Stimulated activated naive CD8-positive, alpha-beta T cell treated with anti-CD3 and anti-CD28 coated beads, Interleukin-15, Interleukin-2, amounts not matched to agents 100 ng/mL and 50 ng/mL, for 24 hours (primary cell): ENCODE measurements at regions not wholly inside any gene's neighbourhood (a gene's known extent, or its start where the extent isn't known, plus 50 kb on each side); places are given as distances from the start of the nearest gene placed in this dataset.
"Not testable (repeated sequence)": the region's sequence is repeated elsewhere in the genome, so short reads cannot be mapped to it uniquely, and the experiment has no call there.

ENCODE experiments used
- H3K27ac Mint-ChIP-seq: one replicate; pipeline ENCODE4 v1.8.0; 2021; ENCODE audit warnings: mild to moderate bottlenecking, mixed read lengths
- H3K27me3 Mint-ChIP-seq: one replicate; pipeline ENCODE4 v1.8.0; 2021; ENCODE audit warnings: mixed read lengths
- H3K36me3 Mint-ChIP-seq: one replicate; pipeline ENCODE4 v1.8.0; 2021; ENCODE audit warnings: low read depth, mixed read lengths
- H3K4me1 Mint-ChIP-seq: one replicate; pipeline ENCODE4 v1.8.0; 2021; ENCODE audit warnings: low read depth, mixed read lengths
- H3K4me3 Mint-ChIP-seq: one replicate; pipeline ENCODE4 v1.8.0; 2021; ENCODE audit warnings: mild to moderate bottlenecking, mixed read lengths
- H3K9me3 Mint-ChIP-seq: one replicate; pipeline ENCODE4 v1.8.0; 2021; ENCODE audit warnings: mixed read lengths

- Mint-ChIP-seq H3K4me1 (no peaks in the 10 kb centered on the region), H3K4me3 (no peak overlapping the region), H3K27ac (no peak overlapping the region), H3K27me3 (peaks cover 3% of the 10 kb centered on the region), H3K9me3 (no peaks in the 10 kb centered on the region), H3K36me3 (no peaks in the 10 kb centered on the region)
Observed at GRCh38 chr20:56689318-56689717, 60.2 kb downstream of the TFAP2C start.

GRCh38 chr20:56689852-56690485 is 60.9 kb downstream of the TFAP2C start:
- Mint-ChIP-seq H3K27ac (no peak overlapping the region), H3K36me3 (no peaks in the 10 kb centered on the region), H3K4me3 (no peak overlapping the region), H3K9me3 (no peaks in the 10 kb centered on the region), H3K27me3 (peaks cover 3% of the 10 kb centered on the region), H3K4me1 (no peaks in the 10 kb centered on the region)

- H3K27me3 Mint-ChIP-seq = peaks cover 3% of the 10 kb centered on the region
- no peaks in the 10 kb centered on the region for H3K4me1 Mint-ChIP-seq
- H3K27ac Mint-ChIP-seq = no peak overlapping the region
- no peaks in the 10 kb centered on the region for H3K9me3 Mint-ChIP-seq
- H3K36me3 Mint-ChIP-seq = no peaks in the 10 kb centered on the region
- no peak overlapping the region for H3K4me3 Mint-ChIP-seq
Observed at GRCh38 chr20:56690531-56691175, 61.5 kb downstream of the TFAP2C start.

DNA sequence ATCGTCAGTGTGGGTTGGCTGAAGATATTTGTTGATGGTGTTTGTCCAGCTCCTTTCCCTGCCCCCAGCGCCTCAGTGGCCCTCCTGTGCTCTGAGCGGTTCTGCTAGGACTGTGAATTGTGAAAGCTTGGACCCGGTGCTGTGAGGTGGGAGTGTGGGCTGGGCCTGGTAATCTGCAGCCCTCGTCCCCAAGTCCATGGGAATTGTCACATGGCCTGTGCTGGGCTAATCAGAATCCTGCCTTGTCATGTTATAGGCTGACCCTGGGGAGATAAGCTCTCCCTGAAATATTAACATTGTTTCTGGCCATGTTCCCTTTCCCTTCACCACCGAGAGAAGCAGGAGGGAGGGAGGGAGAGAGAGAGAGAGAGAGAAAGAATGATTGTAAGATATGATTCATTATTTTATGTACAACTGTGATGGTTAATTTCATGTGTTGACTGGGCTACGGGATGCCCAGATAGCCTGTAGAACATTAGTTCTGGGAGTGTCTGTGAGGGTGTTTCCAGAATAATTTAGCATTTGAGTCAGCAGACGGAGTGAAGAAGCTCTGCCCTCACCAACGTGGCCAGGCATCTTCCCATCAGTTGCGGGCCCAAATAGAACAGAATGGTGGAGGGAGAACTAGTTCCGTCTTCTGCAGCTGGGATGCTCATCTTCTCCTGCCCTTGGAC is 62.4 kb downstream of the TFAP2C start:
- H3K4me1 Mint-ChIP-seq = no peaks in the 10 kb centered on the region
- H3K36me3 Mint-ChIP-seq = no peaks in the 10 kb centered on the region
- H3K9me3 Mint-ChIP-seq = no peaks in the 10 kb centered on the region
- H3K4me3 Mint-ChIP-seq = no peak overlapping the region
- H3K27me3 Mint-ChIP-seq = peaks cover 3% of the 10 kb centered on the region
- H3K27ac Mint-ChIP-seq = no peak overlapping the region

DNA sequence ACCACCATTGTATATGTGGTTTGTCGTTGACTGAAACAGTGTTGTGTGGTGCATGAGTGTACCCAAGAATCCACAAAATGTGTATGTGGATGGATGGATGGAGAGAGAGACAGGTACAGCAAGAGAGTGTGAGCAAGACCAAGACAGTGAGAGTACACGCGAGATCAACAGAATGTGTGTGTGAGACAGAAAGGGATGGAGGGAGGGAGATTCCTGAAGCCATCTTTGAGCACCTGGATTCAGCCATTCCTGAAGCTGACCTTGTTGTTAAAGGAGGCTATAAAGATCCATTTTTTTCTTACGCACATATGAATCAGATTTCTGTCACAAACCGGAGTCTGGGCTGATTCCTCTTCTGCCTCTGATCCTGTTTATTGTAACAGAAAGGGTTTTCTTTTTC is 64.1 kb downstream of the TFAP2C start:
- Mint-ChIP-seq H3K27me3 (peaks cover 3% of the 10 kb centered on the region), H3K27ac (no peak overlapping the region), H3K4me3 (no peak overlapping the region), H3K36me3 (no peaks in the 10 kb centered on the region), H3K9me3 (no peaks in the 10 kb centered on the region), H3K4me1 (no peaks in the 10 kb centered on the region)

DNA sequence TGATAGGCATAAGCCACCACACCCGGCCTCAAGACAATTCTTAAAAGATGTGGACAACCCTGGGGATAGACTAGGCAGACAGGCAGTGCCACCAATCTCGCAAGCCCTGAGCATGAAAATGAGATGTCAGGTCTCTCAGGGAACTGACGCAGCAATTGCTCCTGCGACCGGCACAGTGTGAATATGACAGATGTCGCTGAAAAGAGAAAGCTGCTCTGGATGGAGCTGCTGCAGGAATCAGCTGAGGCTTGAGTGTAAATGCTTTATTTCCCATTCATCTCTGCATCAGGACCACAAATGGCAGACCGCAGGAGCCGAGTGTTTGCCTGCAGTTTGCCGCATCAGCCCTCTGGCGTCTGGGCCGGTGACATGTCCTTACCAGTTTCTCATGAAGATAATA is 68.4 kb downstream of the TFAP2C start:
- no peaks in the 10 kb centered on the region for H3K27me3 Mint-ChIP-seq

GRCh38 chr20:56698297-56698696 is 69.2 kb downstream of the TFAP2C start:
- Mint-ChIP-seq H3K9me3 (no peaks in the 10 kb centered on the region), H3K36me3 (no peaks in the 10 kb centered on the region), H3K27ac (no peak overlapping the region), H3K4me3 (no peak overlapping the region), H3K4me1 (no peaks in the 10 kb centered on the region), H3K27me3 (no peaks in the 10 kb centered on the region)

More for the DNA sequence above, 68.4 kb downstream of the TFAP2C start:
- Mint-ChIP-seq H3K4me1 (no peaks in the 10 kb centered on the region), H3K4me3 (no peak overlapping the region), H3K27ac (no peak overlapping the region), H3K36me3 (no peaks in the 10 kb centered on the region), H3K9me3 (no peaks in the 10 kb centered on the region)

DNA sequence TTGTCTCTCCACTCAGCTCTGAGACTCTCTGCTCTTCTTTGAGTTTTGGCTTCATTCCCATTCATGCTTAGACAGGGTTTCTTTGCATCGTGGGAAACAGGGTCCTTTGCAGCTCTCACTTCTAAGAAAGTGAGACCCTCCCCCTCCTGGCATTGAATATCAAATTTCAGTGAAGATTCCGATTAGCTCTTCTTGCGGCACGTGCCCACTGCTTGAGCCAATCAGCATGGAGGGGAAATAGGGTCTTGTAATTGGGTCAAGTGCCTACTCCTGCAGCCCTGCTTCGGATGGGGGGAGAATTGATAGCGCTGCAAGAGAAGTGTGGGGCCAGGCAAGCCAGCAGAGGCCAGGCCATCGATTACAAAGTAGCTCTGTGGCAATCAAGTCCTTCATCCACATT is 69.6 kb downstream of the TFAP2C start:
- H3K4me3 Mint-ChIP-seq = no peak overlapping the region
- H3K27me3 Mint-ChIP-seq = no peaks in the 10 kb centered on the region

DNA sequence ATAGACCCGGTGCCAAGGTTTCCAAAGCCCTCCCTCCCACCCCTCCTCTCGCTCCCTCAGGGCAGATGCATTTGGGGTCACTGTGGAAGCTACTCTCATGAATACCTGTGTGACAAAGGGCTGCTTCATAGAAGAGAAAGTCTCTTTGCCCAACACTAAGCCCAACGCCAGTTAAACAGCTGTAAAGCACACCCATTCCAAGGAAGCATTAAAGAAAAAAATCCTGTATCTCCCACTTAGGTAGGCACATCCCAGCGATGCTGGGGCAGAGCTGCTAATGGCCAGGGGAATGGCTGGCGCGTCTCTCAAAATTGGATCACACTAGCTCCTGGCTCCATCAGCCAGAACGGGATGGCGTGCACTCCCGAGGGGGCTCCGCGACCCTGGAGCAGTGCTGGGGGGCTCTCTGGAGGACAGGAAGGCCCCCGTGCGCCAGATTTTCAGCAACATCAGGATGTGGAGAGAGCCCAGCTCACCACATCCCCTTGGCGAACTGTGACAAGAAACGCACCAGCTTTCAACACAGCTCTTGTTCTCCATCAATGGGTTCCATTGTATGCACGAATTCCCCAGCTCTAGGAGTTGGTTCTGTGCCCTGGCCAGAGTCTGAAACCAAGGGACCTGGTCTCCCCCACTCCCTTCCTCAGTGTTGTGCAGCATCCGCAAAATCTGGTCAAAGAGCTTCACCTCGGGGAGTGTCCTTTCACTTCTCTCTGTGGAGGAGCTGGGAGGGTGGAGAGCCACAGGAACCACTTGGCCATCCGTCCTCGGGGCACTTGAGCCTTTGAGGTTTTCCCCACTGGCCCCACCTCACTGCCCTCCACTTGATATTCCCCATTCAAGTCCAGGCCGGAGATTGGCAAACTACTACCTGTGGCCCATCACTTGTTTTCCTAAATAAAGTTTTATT is 74.1 kb downstream of the TFAP2C start:
- no peaks in the 10 kb centered on the region for H3K36me3 Mint-ChIP-seq
- H3K27ac Mint-ChIP-seq = no peak overlapping the region
- H3K9me3 Mint-ChIP-seq = peaks cover 4% of the 10 kb centered on the region
- H3K27me3 Mint-ChIP-seq = no peaks in the 10 kb centered on the region
- no peak overlapping the region for H3K4me3 Mint-ChIP-seq
- H3K4me1 Mint-ChIP-seq = no peaks in the 10 kb centered on the region

More for the DNA sequence above, 69.6 kb downstream of the TFAP2C start:
- no peaks in the 10 kb centered on the region for H3K4me1 Mint-ChIP-seq
- no peaks in the 10 kb centered on the region for H3K36me3 Mint-ChIP-seq
- H3K9me3 Mint-ChIP-seq = no peaks in the 10 kb centered on the region
- no peak overlapping the region for H3K27ac Mint-ChIP-seq

DNA sequence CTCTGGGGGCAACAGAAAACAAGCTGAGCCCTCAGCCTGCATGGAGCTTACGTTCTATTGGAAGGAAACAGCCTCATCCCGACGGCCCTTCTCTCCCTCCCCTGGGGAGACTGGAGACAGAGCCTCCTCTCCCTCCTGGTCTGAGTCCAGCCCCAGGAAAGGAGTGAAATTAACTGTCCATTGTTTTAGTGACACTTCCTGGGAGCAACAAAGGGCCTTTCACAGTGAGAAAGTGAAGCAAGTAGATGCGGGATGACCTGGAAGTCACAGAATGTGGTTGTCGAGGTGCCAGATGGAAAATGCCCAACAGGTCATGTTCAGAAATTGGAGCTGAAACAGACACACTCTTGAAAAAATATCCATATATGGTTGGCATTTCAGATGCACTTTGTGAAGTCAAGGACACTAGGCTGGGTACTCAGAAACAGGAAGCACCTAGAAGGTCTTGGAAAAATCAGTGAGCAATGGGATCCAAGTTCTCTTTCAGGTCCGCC is 77.8 kb downstream of the TFAP2C start:
- H3K9me3 Mint-ChIP-seq = peaks cover 4% of the 10 kb centered on the region
- no peak overlapping the region for H3K4me3 Mint-ChIP-seq
- H3K27me3 Mint-ChIP-seq = no peaks in the 10 kb centered on the region
- H3K36me3 Mint-ChIP-seq = no peaks in the 10 kb centered on the region
- no peaks in the 10 kb centered on the region for H3K4me1 Mint-ChIP-seq
- no peak overlapping the region for H3K27ac Mint-ChIP-seq

GRCh38 chr20:56708991-56709390 is 79.9 kb downstream of the TFAP2C start:
- H3K27me3 Mint-ChIP-seq = no peaks in the 10 kb centered on the region

GRCh38 chr20:56710125-56710524 is 81.0 kb downstream of the TFAP2C start:
- Mint-ChIP-seq H3K4me3 (no peak overlapping the region), H3K4me1 (no peaks in the 10 kb centered on the region), H3K27me3 (no peaks in the 10 kb centered on the region), H3K36me3 (no peaks in the 10 kb centered on the region), H3K27ac (no peak overlapping the region), H3K9me3 (no peaks in the 10 kb centered on the region)

More at GRCh38 chr20:56708991-56709390, 79.9 kb downstream of the TFAP2C start:
- no peaks in the 10 kb centered on the region for H3K36me3 Mint-ChIP-seq
- H3K4me1 Mint-ChIP-seq = no peaks in the 10 kb centered on the region
- H3K9me3 Mint-ChIP-seq = peaks cover 4% of the 10 kb centered on the region
- no peak overlapping the region for H3K27ac Mint-ChIP-seq
- no peak overlapping the region for H3K4me3 Mint-ChIP-seq

DNA sequence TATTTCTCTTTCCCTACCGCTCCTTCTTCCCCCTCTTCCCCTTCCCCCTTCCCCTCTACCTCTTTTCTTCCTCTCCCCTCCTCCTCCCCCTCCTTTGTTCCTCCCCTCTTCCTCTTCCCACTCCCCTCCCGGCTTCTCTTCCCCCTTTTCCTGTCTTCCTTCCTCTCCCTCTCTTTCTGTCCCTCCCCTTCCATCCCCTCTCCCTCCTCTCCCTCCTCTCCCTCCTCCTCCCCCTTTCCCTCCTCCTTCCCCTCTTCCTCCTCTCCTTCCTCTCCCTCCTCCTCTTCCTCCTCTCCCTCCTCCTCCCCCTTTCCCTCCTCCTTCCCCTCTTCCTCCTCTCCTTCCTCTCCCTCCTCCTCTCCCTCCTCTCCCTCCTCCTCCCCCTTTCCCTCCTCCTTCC is 81.5 kb downstream of the TFAP2C start:
- not testable (repeated sequence) for H3K4me1 Mint-ChIP-seq

GRCh38 chr20:56711018-56711417 is 81.9 kb downstream of the TFAP2C start:
- Mint-ChIP-seq H3K4me1 (no peaks in the 10 kb centered on the region), H3K27ac (no peak overlapping the region), H3K9me3 (no peaks in the 10 kb centered on the region), H3K36me3 (no peaks in the 10 kb centered on the region), H3K4me3 (no peak overlapping the region), H3K27me3 (no peaks in the 10 kb centered on the region)

More for the DNA sequence above, 81.5 kb downstream of the TFAP2C start:
- H3K27me3 Mint-ChIP-seq, H3K36me3 Mint-ChIP-seq, H3K9me3 Mint-ChIP-seq, H3K4me3 Mint-ChIP-seq, H3K27ac Mint-ChIP-seq: not testable (repeated sequence)
